Natural killer cell (primary cell): ENCODE measurements at regions not wholly inside any gene's neighbourhood (a gene's known extent, or its start where the extent isn't known, plus 50 kb on each side); places are given as distances from the start of the nearest gene placed in this dataset.

Source experiments
- ATAC-seq, 3 donors: fragments of 150-1000 bp in 2 of 3; fragments of 200-7000 bp in 1 of 3; cut with Tn5 transposase; 1 replicate in 1 of 3; 2 replicates in 2 of 3; pipeline ENCODE4 v1.10.0; 2021; ENCODE audit warnings: mild to moderate bottlenecking in 2 of 3, moderate library complexity in 2 of 3
- DNase-seq, 2 donors: peaks; one replicate each; pipeline versions ENCODE4 v3.0.0 to v3.0.0-alpha.2; 2013 to 2021; ENCODE audit warnings: mixed read lengths in 1 of 2
- H3K27ac ChIP-seq: one replicate; pipeline ENCODE4 v1.5.1; 2013; ENCODE audit warnings: mild to moderate bottlenecking, low read length
- H3K27me3 ChIP-seq: one replicate; pipeline ENCODE4 v1.6.1; 2013; ENCODE audit warnings: low read length; ENCODE audit not compliant: control insufficient read depth, insufficient read depth
- H3K36me3 ChIP-seq: one replicate; pipeline ENCODE4 v1.6.1; 2013; ENCODE audit warnings: low read length; ENCODE audit not compliant: control insufficient read depth, insufficient read depth
- H3K4me1 ChIP-seq: one replicate; pipeline ENCODE4 v1.6.1; 2013; ENCODE audit warnings: low read length; ENCODE audit not compliant: control insufficient read depth, insufficient read depth
- H3K4me3 ChIP-seq: one replicate; pipeline ENCODE4 v1.5.1; 2013; ENCODE audit warnings: low read length
- H3K9me3 ChIP-seq: one replicate; pipeline ENCODE4 v1.6.1; 2013; ENCODE audit warnings: low read length; ENCODE audit not compliant: control insufficient read depth, insufficient read depth
- H3K27ac Mint-ChIP-seq, 2 donors: one replicate each; pipeline ENCODE4 v1.8.0; 2022; ENCODE audit warnings: mild to moderate bottlenecking in 2 of 2, mixed read lengths in 2 of 2, moderate library complexity in 1 of 2
- H3K27me3 Mint-ChIP-seq, 2 donors: one replicate each; pipeline ENCODE4 v1.8.0; 2022; ENCODE audit warnings: low read depth in 2 of 2, mixed read lengths in 2 of 2
- H3K36me3 Mint-ChIP-seq: one replicate; pipeline ENCODE4 v1.8.0; 2022; ENCODE audit warnings: mixed read lengths
- H3K4me1 Mint-ChIP-seq, 2 donors: one replicate each; pipeline ENCODE4 v1.8.0; 2022; ENCODE audit warnings: mixed read lengths in 2 of 2
- H3K4me3 Mint-ChIP-seq: one replicate; pipeline ENCODE4 v1.8.0; 2022; ENCODE audit warnings: mild to moderate bottlenecking, moderate library complexity, mixed read lengths
- H3K9me3 Mint-ChIP-seq, 2 donors: one replicate each; pipeline ENCODE4 v1.8.0; 2022; ENCODE audit warnings: mixed read lengths in 2 of 2
- WGBS: methylation state at CpG from one replicate; pipeline ENCODE4 v1.1.7; 2013; ENCODE audit warnings: missing lambda C conversion rate; ENCODE audit not compliant: insufficient coverage; 5-methylcytosine and 5-hydroxymethylcytosine counted together
- intact Hi-C: fragments of 100-400 bp; cut with micrococcal nuclease; formaldehyde crosslinking; loops from one replicate; pipeline ENCODE4 v1.14.2; 2022
- TF ChIP-seq, protein P1 (sequence below): fragments of 200-600 bp; IDR thresholded peaks from one replicate; pipeline ENCODE4 v1.8.0; 2022; ENCODE audit warnings: antibody characterized with exemption

DNA sequence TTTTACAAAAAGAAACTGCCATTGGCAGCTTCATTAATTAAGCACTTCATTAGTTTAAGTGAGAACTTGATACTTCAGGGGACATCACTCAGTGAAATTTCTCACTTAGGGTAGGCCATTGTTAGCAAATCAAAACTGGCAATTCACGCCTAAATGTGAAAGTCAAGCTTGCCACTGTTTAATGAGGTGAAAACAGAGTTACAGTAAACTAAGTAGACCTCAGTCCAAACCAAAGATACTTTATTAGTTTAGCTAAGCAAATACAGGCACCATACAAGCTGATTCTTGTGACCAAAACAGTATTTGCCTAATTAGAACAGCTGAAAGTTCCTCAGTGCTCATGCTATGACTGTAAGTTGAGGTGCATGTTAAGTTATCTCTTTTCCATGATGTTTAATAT, 176.5 kb upstream of the CPNE8 start:
- H3K4me3 ChIP-seq, result no peak overlapping the region
- DNase-seq (no peak), ATAC-seq (no peak)
- H3K36me3 ChIP-seq, result no peaks in the 10 kb centered on the region
- Mint-ChIP-seq H3K36me3 (no peaks in the 10 kb centered on the region), H3K27ac (no peak overlapping the region), H3K4me3 (no peak overlapping the region), H3K9me3 (no peaks in the 10 kb centered on the region), H3K27me3 (no peaks in the 10 kb centered on the region), H3K4me1 (no peaks in the 10 kb centered on the region)
- no peaks in the 10 kb centered on the region for H3K4me1 ChIP-seq
- intact Hi-C loops, result no loop called here
- 82% methylated on average over 1 of the region's 1 CpG for WGBS
- H3K27ac ChIP-seq, result no peak overlapping the region
- no peaks in the 10 kb centered on the region for H3K27me3 ChIP-seq
- TF ChIP-seq, protein P1, sequence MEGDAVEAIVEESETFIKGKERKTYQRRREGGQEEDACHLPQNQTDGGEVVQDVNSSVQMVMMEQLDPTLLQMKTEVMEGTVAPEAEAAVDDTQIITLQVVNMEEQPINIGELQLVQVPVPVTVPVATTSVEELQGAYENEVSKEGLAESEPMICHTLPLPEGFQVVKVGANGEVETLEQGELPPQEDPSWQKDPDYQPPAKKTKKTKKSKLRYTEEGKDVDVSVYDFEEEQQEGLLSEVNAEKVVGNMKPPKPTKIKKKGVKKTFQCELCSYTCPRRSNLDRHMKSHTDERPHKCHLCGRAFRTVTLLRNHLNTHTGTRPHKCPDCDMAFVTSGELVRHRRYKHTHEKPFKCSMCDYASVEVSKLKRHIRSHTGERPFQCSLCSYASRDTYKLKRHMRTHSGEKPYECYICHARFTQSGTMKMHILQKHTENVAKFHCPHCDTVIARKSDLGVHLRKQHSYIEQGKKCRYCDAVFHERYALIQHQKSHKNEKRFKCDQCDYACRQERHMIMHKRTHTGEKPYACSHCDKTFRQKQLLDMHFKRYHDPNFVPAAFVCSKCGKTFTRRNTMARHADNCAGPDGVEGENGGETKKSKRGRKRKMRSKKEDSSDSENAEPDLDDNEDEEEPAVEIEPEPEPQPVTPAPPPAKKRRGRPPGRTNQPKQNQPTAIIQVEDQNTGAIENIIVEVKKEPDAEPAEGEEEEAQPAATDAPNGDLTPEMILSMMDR, result no peak
- no peaks in the 10 kb centered on the region for H3K9me3 ChIP-seq

DNA sequence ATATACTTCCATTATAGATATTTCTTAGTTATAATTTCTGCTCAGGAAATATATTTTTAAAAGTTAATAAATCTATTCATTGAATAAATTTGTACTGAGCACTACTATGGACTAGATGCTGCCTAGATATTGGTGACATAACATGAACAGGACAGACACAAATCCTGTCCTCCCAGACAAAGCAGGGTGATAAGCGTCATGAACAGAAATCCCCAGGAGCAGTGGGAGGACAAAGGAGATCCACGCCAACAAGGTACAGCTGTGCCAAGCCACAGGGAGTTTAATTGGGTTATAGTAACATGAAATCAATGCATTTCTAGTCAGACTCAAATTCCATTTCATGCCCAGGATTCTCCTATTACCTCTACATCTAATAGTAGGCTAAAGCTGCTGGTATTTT, 171.8 kb upstream of the CPNE8 start:
- no peaks in the 10 kb centered on the region for H3K9me3 Mint-ChIP-seq
- DNase-seq, result no peak
- WGBS, result 100% methylated on average over 1 of the region's 2 CpGs
- no peak overlapping the region for H3K27ac ChIP-seq
- H3K4me3 Mint-ChIP-seq, result no peak overlapping the region
- no peaks in the 10 kb centered on the region for H3K4me1 ChIP-seq
- H3K4me1 Mint-ChIP-seq, result no peaks in the 10 kb centered on the region
- ATAC-seq, result no peak
- H3K27me3 ChIP-seq, result no peaks in the 10 kb centered on the region
- TF ChIP-seq, protein P1, result no peak
- no peaks in the 10 kb centered on the region for H3K27me3 Mint-ChIP-seq
- H3K4me3 ChIP-seq, result no peak overlapping the region
- intact Hi-C loops, result no loop called here
- H3K36me3 ChIP-seq, result no peaks in the 10 kb centered on the region
- no peak overlapping the region for H3K27ac Mint-ChIP-seq
- H3K36me3 Mint-ChIP-seq, result no peaks in the 10 kb centered on the region
- no peaks in the 10 kb centered on the region for H3K9me3 ChIP-seq

DNA sequence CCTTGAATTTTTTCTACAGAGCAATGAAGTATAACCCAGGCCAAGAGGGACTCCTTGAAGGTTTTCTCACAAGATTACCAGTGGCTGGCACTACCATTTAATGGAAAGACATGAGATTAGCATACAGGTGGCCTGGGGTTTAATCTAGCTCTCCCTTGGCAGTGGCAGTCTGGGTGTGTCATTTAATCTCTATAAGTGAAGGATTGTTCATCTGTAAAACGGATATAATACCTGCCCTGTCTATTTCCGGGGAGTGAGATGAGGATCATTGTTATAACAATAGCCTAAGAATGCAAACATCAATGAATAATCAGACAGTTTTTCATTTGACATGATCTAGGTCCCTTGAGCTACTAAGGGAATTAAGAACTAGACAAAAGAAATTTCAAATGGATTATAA, 168.7 kb upstream of the CPNE8 start:
- ATAC-seq (no peak), DNase-seq (no peak)
- Mint-ChIP-seq H3K9me3 (peaks cover 0 to 2% of the 10 kb centered on the region in 2 donors), H3K27ac (no peak overlapping the region), H3K36me3 (no peaks in the 10 kb centered on the region), H3K4me3 (no peak overlapping the region), H3K4me1 (no peaks in the 10 kb centered on the region), H3K27me3 (no peaks in the 10 kb centered on the region)
- no CpG with 5 or more reads among the region's 2 CpGs for WGBS
- H3K4me1 ChIP-seq, result no peaks in the 10 kb centered on the region
- H3K27me3 ChIP-seq, result no peaks in the 10 kb centered on the region
- no peak overlapping the region for H3K27ac ChIP-seq
- no peaks in the 10 kb centered on the region for H3K9me3 ChIP-seq
- TF ChIP-seq, protein P1, result no peak
- H3K36me3 ChIP-seq, result no peaks in the 10 kb centered on the region
- intact Hi-C loops, result no loop called here
- H3K4me3 ChIP-seq, result no peak overlapping the region

DNA sequence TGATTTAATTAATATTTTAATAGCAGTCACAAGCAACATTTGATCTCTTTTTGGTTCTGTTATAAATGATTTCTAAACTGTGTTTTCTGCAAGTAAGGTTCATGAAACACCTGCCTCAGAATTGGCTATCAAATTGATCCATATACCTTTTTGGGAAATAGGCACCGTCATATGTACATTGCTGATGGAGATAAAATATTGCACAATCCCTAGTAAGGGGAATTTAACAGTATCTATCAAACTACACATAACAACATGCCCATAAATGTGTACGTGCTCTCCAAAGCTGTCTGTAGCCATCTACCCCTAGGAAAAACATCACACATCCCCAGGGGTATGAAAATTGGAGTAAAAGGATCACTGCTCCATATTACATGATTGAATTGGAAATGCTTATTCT, 167.3 kb upstream of the CPNE8 start:
- whole genome bisulfite sequencing, result no CpG with 5 or more reads among the region's 2 CpGs

More for the DNA sequence above, 167.3 kb upstream of the CPNE8 start:
- ATAC-seq (no peak), DNase-seq (no peak)
- Mint-ChIP-seq H3K9me3 (peaks cover 0 to 2% of the 10 kb centered on the region in 2 donors), H3K27ac (no peak overlapping the region), H3K4me1 (no peaks in the 10 kb centered on the region), H3K27me3 (no peaks in the 10 kb centered on the region), H3K36me3 (no peaks in the 10 kb centered on the region), H3K4me3 (no peak overlapping the region)
- no peaks in the 10 kb centered on the region for H3K27me3 ChIP-seq
- TF ChIP-seq, protein P1, result no peak
- no peaks in the 10 kb centered on the region for H3K9me3 ChIP-seq
- no peaks in the 10 kb centered on the region for H3K36me3 ChIP-seq
- intact Hi-C loops, result no loop called here
- H3K27ac ChIP-seq, result no peak overlapping the region
- H3K4me3 ChIP-seq, result no peak overlapping the region
- H3K4me1 ChIP-seq, result no peaks in the 10 kb centered on the region
